ENCODE measurements at regions not wholly inside any gene's neighbourhood (a gene's known extent, or its start where the extent isn't known, plus 50 kb on each side); places are given as distances from the start of the nearest gene placed in this dataset.

- Histone ChIP-seq H3K36me3 (ENCODE audit: insufficient read depth, low read length) (no peaks in the 10 kb centered on the region), H3K4me3 (ENCODE audit: low read length) (no peak overlapping the region), H3K9me3 (replicated peaks; ENCODE audit: low read length) (no peaks in the 10 kb centered on the region), H3K27me3 (ENCODE audit: control insufficient read depth, insufficient read depth, low read length) (no peaks in the 10 kb centered on the region), H3K9ac (ENCODE audit: low read depth, low read length) (no peak overlapping the region), H3K4me1 (ENCODE audit: control insufficient read depth, insufficient read depth, low read length) (no peaks in the 10 kb centered on the region), H3K4me2 (ENCODE audit: low read length) (no peak overlapping the region)
Measured at GRCh38 chr7:113446391-113446790, 328.0 kb upstream of the SMIM30 start.

- H3K9me3 ChIP-seq (replicated peaks; ENCODE audit: low read length), result no peaks in the 10 kb centered on the region
- no peak overlapping the region for H3K9ac ChIP-seq (ENCODE audit: low read depth, low read length)
- no peaks in the 10 kb centered on the region for H3K4me1 ChIP-seq (ENCODE audit: control insufficient read depth, insufficient read depth, low read length)
- no peak overlapping the region for H3K4me2 ChIP-seq (ENCODE audit: low read length)
- H3K36me3 ChIP-seq (ENCODE audit: insufficient read depth, low read length), result no peaks in the 10 kb centered on the region
- H3K27me3 ChIP-seq (ENCODE audit: control insufficient read depth, insufficient read depth, low read length), result no peaks in the 10 kb centered on the region
- H3K4me3 ChIP-seq (ENCODE audit: low read length), result no peak overlapping the region
Measured at GRCh38 chr7:113444261-113444660, 325.9 kb upstream of the SMIM30 start.

- Histone ChIP-seq H3K4me2 (ENCODE audit: low read length) (no peak overlapping the region), H3K9ac (ENCODE audit: low read depth, low read length) (no peak overlapping the region), H3K27me3 (ENCODE audit: control insufficient read depth, insufficient read depth, low read length) (no peaks in the 10 kb centered on the region), H3K9me3 (replicated peaks; ENCODE audit: low read length) (no peaks in the 10 kb centered on the region), H3K4me3 (ENCODE audit: low read length) (no peak overlapping the region), H3K4me1 (ENCODE audit: control insufficient read depth, insufficient read depth, low read length) (no peaks in the 10 kb centered on the region), H3K36me3 (ENCODE audit: insufficient read depth, low read length) (no peaks in the 10 kb centered on the region)
Measured at GRCh38 chr7:113440173-113440572, 321.8 kb upstream of the SMIM30 start.

- no peaks in the 10 kb centered on the region for H3K4me1 ChIP-seq (ENCODE audit: control insufficient read depth, insufficient read depth, low read length)
- no peak overlapping the region for H3K4me3 ChIP-seq (ENCODE audit: low read length)
- no peaks in the 10 kb centered on the region for H3K9me3 ChIP-seq (replicated peaks; ENCODE audit: low read length)
- H3K9ac ChIP-seq (ENCODE audit: low read depth, low read length), result no peak overlapping the region
- no peaks in the 10 kb centered on the region for H3K36me3 ChIP-seq (ENCODE audit: insufficient read depth, low read length)
- H3K27me3 ChIP-seq (ENCODE audit: control insufficient read depth, insufficient read depth, low read length), result no peaks in the 10 kb centered on the region
- H3K4me2 ChIP-seq (ENCODE audit: low read length), result no peak overlapping the region
Measured at GRCh38 chr7:113431406-113431805, 313.1 kb upstream of the SMIM30 start.

- Histone ChIP-seq H3K36me3 (ENCODE audit: insufficient read depth, low read length) (no peaks in the 10 kb centered on the region), H3K4me3 (ENCODE audit: low read length) (no peak overlapping the region), H3K4me2 (ENCODE audit: low read length) (no peak overlapping the region), H3K27me3 (ENCODE audit: control insufficient read depth, insufficient read depth, low read length) (no peaks in the 10 kb centered on the region), H3K9me3 (replicated peaks; ENCODE audit: low read length) (no peaks in the 10 kb centered on the region), H3K4me1 (ENCODE audit: control insufficient read depth, insufficient read depth, low read length) (no peaks in the 10 kb centered on the region), H3K9ac (ENCODE audit: low read depth, low read length) (no peak overlapping the region)
Measured at GRCh38 chr7:113424185-113424817, 305.9 kb upstream of the SMIM30 start.

- no peaks in the 10 kb centered on the region for H3K36me3 ChIP-seq (ENCODE audit: insufficient read depth, low read length)
- no peaks in the 10 kb centered on the region for H3K9me3 ChIP-seq (replicated peaks; ENCODE audit: low read length)
- no peaks in the 10 kb centered on the region for H3K4me1 ChIP-seq (ENCODE audit: control insufficient read depth, insufficient read depth, low read length)
- H3K27me3 ChIP-seq (ENCODE audit: control insufficient read depth, insufficient read depth, low read length), result no peaks in the 10 kb centered on the region
- H3K4me2 ChIP-seq (ENCODE audit: low read length), result peak overlapping the region; percentile 6
- no peak overlapping the region for H3K4me3 ChIP-seq (ENCODE audit: low read length)
- no peak overlapping the region for H3K9ac ChIP-seq (ENCODE audit: low read depth, low read length)
Measured at GRCh38 chr7:113421696-113422330, 303.5 kb upstream of the SMIM30 start.

- H3K27me3 ChIP-seq (ENCODE audit: control insufficient read depth, insufficient read depth, low read length), result no peaks in the 10 kb centered on the region
- no peak overlapping the region for H3K4me2 ChIP-seq (ENCODE audit: low read length)
- no peaks in the 10 kb centered on the region for H3K4me1 ChIP-seq (ENCODE audit: control insufficient read depth, insufficient read depth, low read length)
Measured at GRCh38 chr7:113414401-113415035, 296.2 kb upstream of the SMIM30 start.

GRCh38 chr7:113412410-113412809 lies 294.1 kb upstream of the SMIM30 start:
- no peak overlapping the region for H3K4me2 ChIP-seq (ENCODE audit: low read length)
- no peaks in the 10 kb centered on the region for H3K36me3 ChIP-seq (ENCODE audit: insufficient read depth, low read length)
- no peaks in the 10 kb centered on the region for H3K4me1 ChIP-seq (ENCODE audit: control insufficient read depth, insufficient read depth, low read length)
- H3K4me3 ChIP-seq (ENCODE audit: low read length), result no peak overlapping the region
- H3K27me3 ChIP-seq (ENCODE audit: control insufficient read depth, insufficient read depth, low read length), result no peaks in the 10 kb centered on the region
- no peaks in the 10 kb centered on the region for H3K9me3 ChIP-seq (replicated peaks; ENCODE audit: low read length)
- H3K9ac ChIP-seq (ENCODE audit: low read depth, low read length), result no peak overlapping the region

More at GRCh38 chr7:113414401-113415035, 296.2 kb upstream of the SMIM30 start:
- Histone ChIP-seq H3K4me3 (ENCODE audit: low read length) (no peak overlapping the region), H3K36me3 (ENCODE audit: insufficient read depth, low read length) (no peaks in the 10 kb centered on the region), H3K9ac (ENCODE audit: low read depth, low read length) (no peak overlapping the region), H3K9me3 (replicated peaks; ENCODE audit: low read length) (no peaks in the 10 kb centered on the region)

- Histone ChIP-seq H3K4me3 (ENCODE audit: low read length) (no peak overlapping the region), H3K36me3 (ENCODE audit: insufficient read depth, low read length) (no peaks in the 10 kb centered on the region), H3K9ac (ENCODE audit: low read depth, low read length) (no peak overlapping the region), H3K4me1 (ENCODE audit: control insufficient read depth, insufficient read depth, low read length) (no peaks in the 10 kb centered on the region), H3K4me2 (ENCODE audit: low read length) (no peak overlapping the region), H3K9me3 (replicated peaks; ENCODE audit: low read length) (no peaks in the 10 kb centered on the region), H3K27me3 (ENCODE audit: control insufficient read depth, insufficient read depth, low read length) (no peaks in the 10 kb centered on the region)
Measured at GRCh38 chr7:113410796-113411195, 292.4 kb upstream of the SMIM30 start.

GRCh38 chr7:113408999-113409398 lies 290.6 kb upstream of the SMIM30 start:
- Histone ChIP-seq H3K4me1 (ENCODE audit: control insufficient read depth, insufficient read depth, low read length) (no peaks in the 10 kb centered on the region), H3K9ac (ENCODE audit: low read depth, low read length) (no peak overlapping the region), H3K27me3 (ENCODE audit: control insufficient read depth, insufficient read depth, low read length) (no peaks in the 10 kb centered on the region), H3K4me2 (ENCODE audit: low read length) (no peak overlapping the region), H3K36me3 (ENCODE audit: insufficient read depth, low read length) (no peaks in the 10 kb centered on the region), H3K9me3 (replicated peaks; ENCODE audit: low read length) (no peaks in the 10 kb centered on the region), H3K4me3 (ENCODE audit: low read length) (no peak overlapping the region)

GRCh38 chr7:113405296-113406056 lies 287.1 kb upstream of the SMIM30 start:
- H3K4me1 ChIP-seq (ENCODE audit: control insufficient read depth, insufficient read depth, low read length), result no peaks in the 10 kb centered on the region
- no peak overlapping the region for H3K4me3 ChIP-seq (ENCODE audit: low read length)
- no peaks in the 10 kb centered on the region for H3K9me3 ChIP-seq (replicated peaks; ENCODE audit: low read length)
- H3K9ac ChIP-seq (ENCODE audit: low read depth, low read length), result no peak overlapping the region
- no peak overlapping the region for H3K4me2 ChIP-seq (ENCODE audit: low read length)
- H3K27me3 ChIP-seq (ENCODE audit: control insufficient read depth, insufficient read depth, low read length), result no peaks in the 10 kb centered on the region
- H3K36me3 ChIP-seq (ENCODE audit: insufficient read depth, low read length), result no peaks in the 10 kb centered on the region

Data from skeletal muscle satellite cell (primary cell).